HAP-1 (cell line): ENCODE measurements at regions not wholly inside any gene's neighbourhood (a gene's known extent, or its start where the extent isn't known, plus 50 kb on each side); places are given as distances from the start of the nearest gene placed in this dataset.

Experiments used
- DNase-seq, 2 experiments: peaks; one replicate each; pipeline ENCODE4 v3.0.0-alpha.2; 2016 to 2020; ENCODE audit warnings: low spot score in 2 of 2
- H3K27me3 ChIP-seq: fragments of 250-450 bp; sonication (Bioruptor Pico); 2 replicates; pipeline ENCODE4 v1.5.1; 2020; ENCODE audit warnings: low read depth, mild to moderate bottlenecking, moderate library complexity
- H3K36me3 ChIP-seq: fragments of 250-450 bp; sonication (Bioruptor Pico); replicated peaks from 2 replicates; pipeline ENCODE4 v1.5.1; 2020; ENCODE audit warnings: mild to moderate bottlenecking
- H3K4me1 ChIP-seq: fragments of 250-450 bp; sonication (Bioruptor Pico); 2 replicates; pipeline ENCODE4 v1.5.1; 2020; ENCODE audit warnings: mild to moderate bottlenecking
- H3K4me3 ChIP-seq: fragments of 250-450 bp; sonication (Bioruptor Pico); 2 replicates; pipeline ENCODE4 v1.5.1; 2020; ENCODE audit warnings: mild to moderate bottlenecking, moderate library complexity
- H3K9me3 ChIP-seq: fragments of 250-450 bp; sonication (Bioruptor Pico); 2 replicates; pipeline ENCODE4 v1.5.1; 2020; ENCODE audit warnings: mild to moderate bottlenecking, moderate library complexity
- in situ Hi-C: fragments of 300-500 bp; cut with MboI; formaldehyde crosslinking; loops from 3 replicates; pipeline ENCODE4 v1.14.3; 2020; ENCODE audit warnings: low sequenced_read_pairs, inconsistent platforms, mixed read lengths

- H3K4me3 ChIP-seq, result no peak overlapping the region
- H3K4me1 ChIP-seq, result peaks cover 7% of the 10 kb centered on the region
- no peak for DNase-seq
- no peaks in the 10 kb centered on the region for H3K36me3 ChIP-seq
- H3K27me3 ChIP-seq, result no peaks in the 10 kb centered on the region
- in situ Hi-C loops, result no loop called here
- H3K9me3 ChIP-seq, result no peaks in the 10 kb centered on the region
Observed at GRCh38 chr1:219430419-219430818, 182.5 kb downstream of the ZC3H11B start.

DNA sequence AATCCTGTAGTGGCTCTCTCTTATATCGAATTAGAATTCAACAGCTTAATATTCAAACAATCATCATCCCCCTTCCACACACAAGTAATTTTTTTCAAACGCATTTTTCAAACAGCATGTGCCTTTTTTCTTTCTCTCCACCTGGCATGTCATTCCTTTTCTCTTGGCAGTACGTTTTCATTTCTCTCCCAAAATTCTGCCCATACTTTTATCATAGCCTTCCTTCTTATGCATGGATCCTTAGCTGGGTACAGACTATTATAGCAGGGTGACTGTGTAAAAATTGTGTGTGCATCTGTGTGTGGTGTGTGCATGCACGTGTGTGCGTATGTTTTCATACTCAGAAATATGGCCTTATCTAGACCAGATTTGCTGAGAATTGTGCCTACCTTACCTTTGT is 184.3 kb downstream of the ZC3H11B start:
- H3K4me1 ChIP-seq, result peaks cover 5% of the 10 kb centered on the region
- H3K36me3 ChIP-seq, result no peaks in the 10 kb centered on the region
- H3K4me3 ChIP-seq, result no peak overlapping the region
- no peak for DNase-seq
- no peaks in the 10 kb centered on the region for H3K27me3 ChIP-seq
- H3K9me3 ChIP-seq, result no peaks in the 10 kb centered on the region
- in situ Hi-C loops, result no loop called here

DNA sequence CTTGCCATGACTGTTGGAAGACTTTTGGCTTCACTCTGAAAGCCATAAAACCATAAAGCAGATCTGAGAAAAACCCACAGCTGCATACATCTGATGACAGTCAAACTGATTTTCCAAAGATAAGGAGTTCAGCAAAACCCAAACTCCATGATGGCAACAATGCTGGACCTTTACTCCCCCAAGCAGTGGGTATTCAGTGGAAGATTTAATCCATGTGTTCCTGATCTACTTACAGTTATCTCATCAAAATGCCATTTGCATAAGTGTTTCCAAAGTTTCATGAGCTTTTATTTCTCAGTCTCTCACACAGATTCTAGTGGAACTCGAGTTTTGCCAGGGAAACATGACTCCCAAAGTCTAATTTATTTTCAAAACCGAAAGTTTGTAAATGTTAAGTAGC is 184.9 kb downstream of the ZC3H11B start:
- peaks cover 5% of the 10 kb centered on the region for H3K4me1 ChIP-seq
- H3K4me3 ChIP-seq, result no peak overlapping the region
- H3K9me3 ChIP-seq, result no peaks in the 10 kb centered on the region
- H3K36me3 ChIP-seq, result no peaks in the 10 kb centered on the region
- peak in 1 of 2 experiments; percentile 8 for DNase-seq
- in situ Hi-C loops, result no loop called here
- H3K27me3 ChIP-seq, result no peaks in the 10 kb centered on the region

DNA sequence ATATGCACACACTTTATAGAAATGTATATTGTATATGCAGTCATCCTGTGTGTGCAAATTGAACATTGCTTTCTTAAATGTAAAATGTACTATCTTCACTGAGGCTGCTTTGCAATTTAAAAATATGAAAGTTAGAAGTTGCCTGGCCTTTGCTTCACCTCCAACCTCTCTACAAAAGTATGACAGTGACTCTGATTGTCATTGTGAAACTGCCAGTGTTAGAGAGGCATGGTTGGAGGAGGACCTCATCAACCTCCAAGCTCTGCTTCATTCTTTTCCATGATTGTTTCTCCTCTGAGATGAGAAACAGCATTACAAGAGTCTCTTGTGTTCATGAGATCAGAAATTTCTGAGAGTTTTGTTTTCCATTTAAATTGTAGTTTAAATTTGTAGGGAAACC is 185.5 kb downstream of the ZC3H11B start:
- Histone ChIP-seq H3K4me3 (no peak overlapping the region), H3K9me3 (no peaks in the 10 kb centered on the region), H3K36me3 (no peaks in the 10 kb centered on the region), H3K4me1 (peaks cover 5% of the 10 kb centered on the region), H3K27me3 (no peaks in the 10 kb centered on the region)
- in situ Hi-C loops, result no loop called here
- no peak for DNase-seq

DNA sequence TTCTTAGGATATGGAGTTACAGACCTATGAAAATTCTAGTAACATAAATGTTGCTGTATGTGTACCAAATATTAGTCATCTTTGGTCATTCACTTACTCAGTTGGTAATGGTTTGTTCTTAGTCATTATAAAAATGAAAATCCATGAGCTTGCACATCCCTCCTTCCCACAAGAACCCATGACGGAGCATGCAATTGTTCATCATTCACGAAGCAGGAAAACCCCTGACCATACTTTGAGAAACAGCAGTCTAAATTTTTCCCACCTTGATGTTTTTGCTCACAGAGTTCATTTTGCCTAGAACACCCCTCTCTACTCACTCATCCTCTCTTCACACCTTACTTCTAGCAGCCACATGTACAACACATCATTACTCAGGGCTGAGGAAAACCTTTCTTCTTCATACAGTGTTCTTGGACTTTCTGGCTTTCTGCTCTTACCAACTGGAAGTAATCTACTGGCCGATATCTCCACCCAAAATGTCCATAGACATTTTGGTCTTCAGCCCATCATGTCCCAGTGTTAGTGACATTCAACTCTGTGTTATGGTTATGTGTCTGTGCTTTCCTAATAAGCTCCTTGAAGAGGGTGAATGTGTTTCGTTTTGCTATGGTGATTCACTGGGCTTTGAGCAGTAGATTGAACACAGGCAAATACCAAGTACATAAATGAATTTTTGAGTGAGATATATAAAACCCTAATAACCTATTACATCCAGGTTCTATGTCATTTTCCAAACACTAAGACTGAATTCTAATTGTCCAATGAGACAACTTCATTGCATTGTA is 189.9 kb downstream of the ZC3H11B start:
- no peaks in the 10 kb centered on the region for H3K9me3 ChIP-seq
- H3K4me1 ChIP-seq, result peaks cover 3% of the 10 kb centered on the region
- H3K27me3 ChIP-seq, result no peaks in the 10 kb centered on the region
- in situ Hi-C loops, result no loop called here
- H3K4me3 ChIP-seq, result no peak overlapping the region
- no peak for DNase-seq
- no peaks in the 10 kb centered on the region for H3K36me3 ChIP-seq

DNA sequence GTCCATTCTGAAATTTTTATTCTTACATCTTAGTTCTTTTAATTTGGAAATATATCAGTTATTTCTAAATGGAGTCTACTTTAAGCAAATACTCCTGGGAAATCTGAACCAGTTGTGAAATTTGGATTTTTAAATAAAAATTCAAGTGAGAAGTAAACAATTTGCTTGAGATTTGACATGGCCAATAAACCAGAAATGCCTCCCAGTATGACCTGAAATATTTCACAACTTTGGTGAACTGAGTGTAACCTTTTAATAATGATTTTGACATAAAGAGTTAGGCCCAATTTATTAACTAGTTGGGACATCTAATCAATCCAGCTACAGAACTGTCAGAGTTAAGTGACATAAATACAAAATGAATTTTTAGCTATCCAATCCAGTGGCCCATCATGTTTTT is 192.0 kb downstream of the ZC3H11B start:
- in situ Hi-C loops, result no loop called here
- Histone ChIP-seq H3K9me3 (no peaks in the 10 kb centered on the region), H3K4me1 (no peaks in the 10 kb centered on the region), H3K4me3 (no peak overlapping the region), H3K27me3 (no peaks in the 10 kb centered on the region), H3K36me3 (no peaks in the 10 kb centered on the region)
- no peak for DNase-seq

- DNase-seq, result no peak
- Histone ChIP-seq H3K4me3 (no peak overlapping the region), H3K4me1 (no peaks in the 10 kb centered on the region), H3K27me3 (no peaks in the 10 kb centered on the region), H3K36me3 (no peaks in the 10 kb centered on the region), H3K9me3 (no peaks in the 10 kb centered on the region)
- in situ Hi-C loops, result no loop called here
Observed at GRCh38 chr1:219419860-219420259, 193.0 kb downstream of the ZC3H11B start.

DNA sequence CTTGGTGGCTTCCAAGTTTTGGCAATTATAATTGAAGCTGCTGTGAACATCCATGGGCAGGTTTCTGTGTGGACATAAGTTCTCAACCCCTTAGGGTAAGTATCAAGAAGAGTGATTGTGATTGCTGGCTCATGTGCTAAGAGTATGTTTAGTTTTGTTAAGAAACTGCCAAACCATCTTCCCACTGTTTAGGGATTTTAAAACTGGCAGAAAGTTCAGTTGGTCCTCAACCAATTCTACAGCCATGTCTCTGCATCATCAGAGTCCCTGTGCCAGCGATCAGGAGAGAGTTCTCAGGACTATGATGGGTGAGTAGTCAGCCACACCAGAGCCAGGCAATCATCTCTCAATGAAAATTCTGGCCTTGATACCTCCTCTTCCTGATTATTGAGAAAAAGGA is 193.8 kb downstream of the ZC3H11B start:
- no peak for DNase-seq
- Histone ChIP-seq H3K27me3 (no peaks in the 10 kb centered on the region), H3K4me3 (no peak overlapping the region), H3K9me3 (no peaks in the 10 kb centered on the region), H3K36me3 (no peaks in the 10 kb centered on the region), H3K4me1 (no peaks in the 10 kb centered on the region)
- in situ Hi-C loops, result no loop called here

DNA sequence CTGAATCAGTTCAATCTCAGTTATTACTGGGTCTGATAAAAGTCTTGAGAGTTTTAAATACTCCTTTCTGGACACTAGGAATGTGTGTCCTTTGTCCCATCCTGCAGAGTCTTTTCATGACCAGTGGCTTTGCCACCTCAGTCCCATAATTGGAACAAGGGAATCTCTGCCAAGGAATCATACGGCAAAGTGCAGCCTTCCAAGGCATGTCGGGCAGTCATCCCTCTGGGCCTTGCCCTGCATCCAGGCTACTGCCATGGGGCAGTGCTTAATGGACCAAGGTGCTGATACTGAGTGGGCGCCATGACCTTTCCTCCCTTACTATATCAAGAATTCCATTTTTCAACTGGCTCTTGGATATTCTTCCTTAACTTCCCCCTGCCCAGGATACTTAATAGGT is 195.3 kb downstream of the ZC3H11B start:
- no peak for DNase-seq
- Histone ChIP-seq H3K4me1 (no peaks in the 10 kb centered on the region), H3K4me3 (no peak overlapping the region), H3K27me3 (no peaks in the 10 kb centered on the region), H3K9me3 (no peaks in the 10 kb centered on the region), H3K36me3 (no peaks in the 10 kb centered on the region)
- in situ Hi-C loops, result no loop called here

DNA sequence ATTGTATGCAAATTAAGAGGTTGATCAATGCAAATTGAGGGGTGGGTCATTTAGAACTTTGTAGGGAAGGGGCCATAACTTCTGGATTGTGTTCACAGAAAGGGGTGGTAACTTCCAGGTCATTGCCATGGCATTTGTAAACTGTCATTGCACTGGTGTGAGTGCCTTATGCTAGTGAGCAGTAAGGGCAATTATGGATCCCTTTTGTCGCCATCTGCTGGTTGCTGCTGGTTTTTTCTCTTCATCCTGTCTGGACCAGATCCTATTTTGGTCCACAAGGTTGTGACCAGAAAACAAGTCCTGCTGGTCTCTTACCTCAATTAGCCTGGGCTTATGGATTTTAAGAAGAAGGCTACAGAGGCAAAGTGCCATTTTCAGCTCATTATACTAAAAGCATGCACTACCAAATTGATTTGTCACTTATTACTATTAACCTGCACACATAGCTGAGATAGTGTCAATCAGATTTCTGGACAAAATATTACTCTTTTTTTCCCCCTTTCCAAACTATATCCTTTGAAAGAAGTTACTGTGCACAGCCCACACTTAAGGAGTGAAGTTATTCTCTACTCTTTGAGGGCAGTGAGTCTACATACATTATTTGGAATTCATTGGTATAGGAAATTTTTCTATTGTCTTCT is 196.2 kb downstream of the ZC3H11B start:
- Histone ChIP-seq H3K36me3 (no peaks in the 10 kb centered on the region), H3K9me3 (no peaks in the 10 kb centered on the region), H3K4me3 (no peak overlapping the region), H3K4me1 (no peaks in the 10 kb centered on the region), H3K27me3 (no peaks in the 10 kb centered on the region)
- in situ Hi-C loops, result no loop called here
- peak; percentile 64 to 85 for DNase-seq

DNA sequence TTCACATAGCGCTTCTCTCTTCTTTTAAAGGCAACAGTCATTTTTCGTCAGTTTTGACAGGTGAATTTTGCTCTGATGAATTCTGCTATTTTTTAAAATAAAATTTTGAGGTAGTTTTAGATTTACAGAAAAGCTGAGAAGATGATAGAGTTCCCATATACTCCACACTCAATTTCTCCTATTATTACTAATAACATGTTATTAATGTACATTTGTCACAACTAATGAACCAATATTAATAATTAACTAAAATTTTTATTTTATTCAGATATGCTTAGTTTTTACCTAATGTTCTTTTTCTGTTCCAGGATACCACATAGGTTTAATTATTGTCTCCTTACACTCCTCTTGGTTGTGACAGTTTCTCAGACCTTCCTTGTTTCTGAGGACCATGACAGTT is 197.0 kb downstream of the ZC3H11B start:
- in situ Hi-C loops, result no loop called here

GRCh38 chr1:219415433-219415832 is 197.5 kb downstream of the ZC3H11B start:
- Histone ChIP-seq H3K36me3 (no peaks in the 10 kb centered on the region), H3K4me3 (no peak overlapping the region), H3K27me3 (no peaks in the 10 kb centered on the region), H3K9me3 (no peaks in the 10 kb centered on the region), H3K4me1 (no peaks in the 10 kb centered on the region)
- no peak for DNase-seq
- in situ Hi-C loops, result no loop called here

More for the DNA sequence above, 197.0 kb downstream of the ZC3H11B start:
- H3K36me3 ChIP-seq, result no peaks in the 10 kb centered on the region
- H3K4me1 ChIP-seq, result no peaks in the 10 kb centered on the region
- DNase-seq, result no peak
- no peak overlapping the region for H3K4me3 ChIP-seq
- no peaks in the 10 kb centered on the region for H3K9me3 ChIP-seq
- no peaks in the 10 kb centered on the region for H3K27me3 ChIP-seq

- H3K4me3 ChIP-seq, result no peak overlapping the region
- H3K27me3 ChIP-seq, result no peaks in the 10 kb centered on the region
- no peaks in the 10 kb centered on the region for H3K9me3 ChIP-seq
- no peaks in the 10 kb centered on the region for H3K36me3 ChIP-seq
- no peaks in the 10 kb centered on the region for H3K4me1 ChIP-seq
- in situ Hi-C loops, result no loop called here
- DNase-seq, result no peak
Observed at GRCh38 chr1:219414250-219414649, 198.7 kb downstream of the ZC3H11B start.

DNA sequence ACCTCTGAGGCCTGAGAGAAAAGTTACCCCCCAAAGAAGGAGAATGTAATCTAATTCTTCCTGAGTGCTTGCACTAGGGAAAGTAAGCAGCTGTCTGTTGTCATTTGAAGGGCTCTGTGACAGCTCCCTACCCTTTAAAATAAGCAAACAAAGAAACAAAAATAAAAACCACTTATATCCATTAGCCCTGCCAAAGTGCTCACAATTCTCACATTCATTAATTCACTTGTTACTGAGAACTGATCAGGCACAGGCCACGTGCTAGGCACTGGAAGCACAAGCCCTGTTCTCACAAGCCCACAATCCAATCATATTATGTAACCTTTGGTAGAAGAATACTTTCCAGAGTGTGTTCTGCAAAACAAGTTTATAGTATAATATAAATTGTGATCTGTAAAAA is 199.4 kb downstream of the ZC3H11B start:
- no peak for DNase-seq
- Histone ChIP-seq H3K9me3 (no peaks in the 10 kb centered on the region), H3K4me3 (no peak overlapping the region), H3K4me1 (no peaks in the 10 kb centered on the region), H3K36me3 (no peaks in the 10 kb centered on the region), H3K27me3 (no peaks in the 10 kb centered on the region)
- in situ Hi-C loops, result no loop called here
